GM21737 (cell line): ENCODE measurements at regions not wholly inside any gene's neighbourhood (a gene's known extent, or its start where the extent isn't known, plus 50 kb on each side); places are given as distances from the start of the nearest gene placed in this dataset.

Experiments used
- ATAC-seq: cut with Tn5 transposase; IDR thresholded peaks from one replicate; pipeline ENCODE4 v1.9.1; 2021; ENCODE audit warnings: mild to moderate bottlenecking, moderate library complexity; ENCODE audit not compliant: unreplicated experiment

DNA sequence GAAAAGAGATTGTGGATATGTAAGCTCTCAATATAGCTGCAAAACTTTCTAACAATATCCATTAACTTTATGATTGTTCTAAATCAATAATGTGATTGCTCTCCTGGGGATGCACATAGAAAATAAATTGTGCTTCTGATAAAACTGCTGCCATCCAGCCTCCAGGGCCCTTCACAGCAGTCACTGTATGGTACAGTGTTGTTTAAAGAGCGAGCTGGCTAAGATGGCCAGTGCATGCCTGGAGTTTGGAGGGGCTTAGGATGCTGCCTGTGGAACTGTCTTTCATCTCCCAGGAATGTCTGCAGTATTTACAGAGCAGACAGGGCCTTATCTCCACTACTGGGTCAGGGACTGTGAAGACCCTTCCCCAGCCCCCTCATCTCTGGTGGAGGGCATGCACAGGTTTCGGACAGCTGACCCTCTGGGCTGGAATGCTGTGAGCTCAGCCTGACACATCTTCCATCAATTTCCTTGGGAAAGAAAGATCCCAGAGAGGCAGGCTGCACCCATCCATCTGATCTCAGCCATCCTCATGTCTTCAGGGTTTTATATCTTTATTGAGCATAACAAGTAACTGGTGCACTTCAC, 137.0 kb downstream of the PLPP3 start:
- ATAC-seq, result no peak

DNA sequence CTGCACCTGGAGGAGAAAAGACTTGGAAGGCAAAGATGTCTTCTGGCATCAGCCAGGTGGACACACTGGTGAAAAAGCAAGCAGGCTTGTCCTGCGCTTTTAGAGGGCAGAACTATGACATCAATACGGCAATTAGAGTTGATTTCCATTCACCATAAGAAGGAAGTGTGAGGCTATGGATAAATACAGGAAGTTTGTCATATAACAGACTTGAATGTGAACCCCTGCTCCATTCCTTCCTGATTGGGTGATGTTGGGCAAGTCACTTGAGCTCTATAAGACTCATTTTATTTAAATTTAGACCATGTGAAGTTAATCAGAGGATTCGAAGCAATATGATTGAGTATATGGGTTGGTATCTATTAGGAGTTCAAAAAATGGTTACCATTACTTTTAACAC, 137.8 kb downstream of the PLPP3 start:
- no peak for ATAC-seq

DNA sequence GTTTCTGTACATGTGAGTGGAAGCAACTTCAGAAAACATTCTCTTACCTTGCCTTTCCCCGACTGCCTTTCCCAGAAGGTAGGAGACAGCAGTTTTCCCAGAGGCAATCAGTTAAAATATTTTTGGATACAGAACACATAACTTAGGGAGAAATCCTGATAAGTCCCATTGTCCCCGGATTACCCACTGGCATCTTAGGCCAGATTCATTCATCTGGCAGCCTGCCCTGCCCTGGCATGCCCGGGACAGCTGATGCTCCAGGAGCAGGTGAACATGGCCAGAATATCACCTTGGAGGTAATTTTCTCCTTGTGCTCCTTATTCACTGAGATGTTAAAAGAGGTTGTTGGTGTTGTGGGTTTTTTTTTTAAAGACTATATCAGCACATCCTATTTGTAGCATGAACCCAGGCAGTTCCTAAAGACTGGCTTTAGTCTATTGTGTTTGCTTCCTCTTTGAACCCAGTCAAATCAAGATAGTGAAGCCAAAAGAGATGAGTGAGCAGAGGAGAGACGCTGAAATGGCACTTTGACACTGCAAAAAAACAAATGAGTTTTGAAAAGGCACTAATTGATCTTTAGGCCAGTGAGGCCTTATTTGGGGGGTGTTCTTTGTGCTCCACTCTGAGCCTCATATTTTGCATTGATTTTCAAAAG, 139.6 kb downstream of the PLPP3 start:
- no peak for ATAC-seq

DNA sequence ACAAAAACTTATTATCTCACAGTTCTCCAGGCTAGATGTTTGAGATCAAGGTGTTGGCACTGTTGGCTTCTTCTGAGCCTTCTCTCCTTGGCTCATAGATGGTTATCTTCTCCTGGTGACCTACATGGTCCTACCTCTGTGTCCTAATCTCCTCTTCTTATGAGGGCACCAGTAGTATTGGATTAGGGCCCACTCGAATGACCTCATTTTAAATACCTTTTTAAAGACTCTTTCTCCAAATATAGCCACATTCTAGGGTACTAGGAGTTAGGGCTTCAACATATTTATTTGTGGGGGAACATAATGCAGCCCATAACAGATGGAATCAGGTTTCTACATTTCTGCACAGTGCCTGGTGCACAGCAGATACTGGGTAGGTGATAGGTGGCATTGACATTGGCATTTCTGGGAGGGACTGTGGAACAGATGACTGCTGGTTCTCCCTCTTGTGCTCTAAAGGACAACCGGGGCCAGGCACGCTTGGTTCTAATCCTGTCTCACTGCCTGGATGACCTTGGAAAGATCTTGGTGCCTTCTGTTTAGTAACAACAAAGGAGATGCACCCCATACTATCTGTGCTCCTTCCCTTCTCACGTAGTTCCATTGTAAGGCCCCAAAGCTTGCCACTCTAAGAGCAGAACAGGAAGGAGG, 140.3 kb downstream of the PLPP3 start:
- no peak for ATAC-seq

DNA sequence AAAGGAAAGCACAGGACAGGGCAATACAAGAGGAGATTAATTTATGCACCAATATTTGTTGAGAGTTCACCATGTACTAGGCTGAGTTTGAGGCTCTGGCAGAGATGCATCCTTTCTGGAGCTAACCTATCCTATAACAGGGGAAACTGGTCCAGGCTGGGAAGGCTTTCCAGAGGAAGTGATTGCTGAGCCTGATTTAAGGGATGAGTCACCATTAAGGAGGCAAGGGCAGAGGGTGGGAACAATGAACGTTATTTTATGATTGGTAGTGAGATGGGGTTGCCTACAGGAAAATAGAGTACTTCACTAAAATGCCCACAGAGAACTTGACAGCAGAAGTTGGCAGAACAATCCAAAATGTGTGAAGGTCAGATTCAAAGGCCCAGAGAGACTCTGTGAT, 141.4 kb downstream of the PLPP3 start:
- ATAC-seq, result no peak

DNA sequence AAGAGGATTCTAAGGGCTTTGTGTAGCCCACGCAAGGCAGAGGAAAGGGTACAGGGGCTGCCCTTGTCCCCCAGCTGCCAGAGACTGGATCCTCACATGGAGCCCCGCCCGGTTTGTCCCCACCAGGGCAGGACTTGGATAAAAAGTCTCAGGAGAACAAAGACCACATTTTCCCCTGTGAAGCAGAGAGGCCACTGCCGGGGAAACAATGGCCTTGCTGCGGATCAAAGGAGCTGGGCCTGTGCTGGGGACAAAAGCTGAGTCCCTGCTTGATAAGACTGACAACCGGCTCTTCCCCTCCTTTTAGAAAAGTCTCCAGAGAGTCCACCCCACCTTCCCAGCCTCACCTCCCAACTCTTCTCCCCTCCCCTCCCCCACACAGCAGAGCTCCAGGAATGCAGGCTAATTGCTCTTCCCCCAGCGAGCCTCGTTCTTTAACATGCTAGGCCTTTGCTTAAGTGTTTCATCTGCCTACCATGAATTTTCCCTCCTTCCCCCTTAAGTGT, 142.4 kb downstream of the PLPP3 start:
- ATAC-seq, result no peak

DNA sequence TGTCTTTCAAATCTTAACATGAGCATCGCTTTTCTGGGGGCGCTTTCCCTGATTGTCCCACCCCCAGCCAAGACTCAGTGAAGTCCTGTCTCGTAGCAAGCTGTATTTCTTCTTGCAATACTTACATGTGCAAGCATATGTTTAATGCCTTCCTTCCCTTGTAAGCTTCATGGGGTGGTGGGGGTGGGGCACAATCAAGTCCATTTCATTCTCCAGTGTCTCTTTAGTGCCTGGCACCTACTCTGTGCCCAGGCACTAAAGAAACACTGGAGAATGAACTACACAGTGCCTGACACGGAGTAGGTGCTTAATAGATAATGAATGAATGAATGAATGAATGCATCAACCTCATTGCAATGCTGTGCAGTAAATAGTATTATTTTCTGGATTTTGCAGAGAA, 143.1 kb downstream of the PLPP3 start:
- ATAC-seq, result no peak

DNA sequence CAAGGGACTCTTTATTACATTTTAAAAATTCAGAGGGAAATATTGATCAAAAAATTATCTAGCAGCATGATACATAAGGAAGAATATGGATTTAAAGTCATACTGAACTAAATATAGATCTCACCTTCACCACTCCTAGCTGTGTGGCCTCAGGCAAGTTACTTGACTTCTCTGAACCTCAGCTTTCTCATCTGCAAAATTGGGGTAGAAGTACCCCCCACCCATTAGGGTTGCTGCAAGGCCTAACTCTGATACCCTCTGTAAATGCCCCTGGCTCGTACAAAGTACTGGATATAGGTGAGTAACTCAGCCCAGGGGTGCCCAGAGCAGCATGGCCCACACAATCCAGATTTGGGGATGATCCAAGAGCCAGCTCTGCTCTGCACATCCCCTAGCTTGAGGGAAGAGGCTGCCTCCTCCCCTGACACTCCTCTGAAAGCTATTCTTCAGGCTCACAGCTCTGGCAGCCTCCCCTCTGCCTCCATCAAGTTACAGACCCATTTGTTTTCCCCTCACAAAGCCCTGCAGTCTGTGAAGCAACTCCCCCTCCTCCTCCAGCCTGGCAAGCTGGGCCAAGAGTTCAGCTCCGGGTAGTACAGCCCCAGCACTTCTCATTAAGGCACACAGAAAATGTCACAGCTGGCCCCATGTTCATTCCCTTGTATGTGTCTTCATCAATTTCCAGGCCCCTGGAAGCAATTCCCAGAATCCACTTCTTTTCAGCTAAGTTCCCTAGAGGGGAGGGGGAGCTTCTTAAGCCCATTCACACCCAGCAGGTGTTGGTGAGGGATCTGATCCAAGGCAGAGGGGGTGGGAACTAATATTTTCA, 143.7 kb downstream of the PLPP3 start:
- ATAC-seq, result no peak

DNA sequence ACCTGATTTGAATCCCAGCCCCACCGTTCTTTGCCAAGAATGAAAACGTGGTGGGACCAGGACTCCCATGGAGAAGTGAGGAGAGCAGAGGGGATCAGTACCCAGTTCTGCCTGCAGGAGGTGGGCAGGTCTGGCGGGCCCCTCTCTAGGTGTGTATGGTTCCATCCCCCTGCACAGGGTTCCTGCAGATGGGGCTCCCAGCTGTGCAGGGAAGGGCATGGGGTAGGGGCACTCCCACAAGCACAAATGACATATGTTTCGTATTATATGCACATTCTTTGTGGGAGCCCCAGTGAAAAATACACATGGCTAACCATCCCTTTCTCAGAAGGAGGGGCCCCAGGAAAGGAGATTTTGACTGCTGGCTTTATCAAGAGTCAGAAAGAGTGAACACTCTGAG, 144.6 kb downstream of the PLPP3 start:
- ATAC-seq, result no peak

DNA sequence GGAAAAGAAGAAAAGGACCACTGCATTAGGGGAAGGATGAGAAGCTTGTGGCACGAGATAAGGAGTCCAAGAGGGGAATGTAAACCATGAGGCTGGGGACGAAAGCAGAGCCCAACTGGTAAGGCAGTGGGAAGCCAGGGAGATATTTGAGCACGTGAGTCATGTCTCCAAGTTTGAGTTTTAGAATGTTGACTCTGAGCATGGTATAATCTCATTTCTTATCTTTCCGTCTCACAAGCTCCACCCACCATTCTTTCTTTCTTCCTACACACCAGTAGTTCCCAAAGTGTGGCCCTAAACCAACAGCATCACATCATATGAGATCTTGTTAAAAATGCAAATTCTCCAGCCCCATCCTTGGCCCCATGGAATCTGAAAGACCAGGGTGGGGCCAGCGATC, 145.3 kb downstream of the PLPP3 start:
- ATAC-seq, result no peak

DNA sequence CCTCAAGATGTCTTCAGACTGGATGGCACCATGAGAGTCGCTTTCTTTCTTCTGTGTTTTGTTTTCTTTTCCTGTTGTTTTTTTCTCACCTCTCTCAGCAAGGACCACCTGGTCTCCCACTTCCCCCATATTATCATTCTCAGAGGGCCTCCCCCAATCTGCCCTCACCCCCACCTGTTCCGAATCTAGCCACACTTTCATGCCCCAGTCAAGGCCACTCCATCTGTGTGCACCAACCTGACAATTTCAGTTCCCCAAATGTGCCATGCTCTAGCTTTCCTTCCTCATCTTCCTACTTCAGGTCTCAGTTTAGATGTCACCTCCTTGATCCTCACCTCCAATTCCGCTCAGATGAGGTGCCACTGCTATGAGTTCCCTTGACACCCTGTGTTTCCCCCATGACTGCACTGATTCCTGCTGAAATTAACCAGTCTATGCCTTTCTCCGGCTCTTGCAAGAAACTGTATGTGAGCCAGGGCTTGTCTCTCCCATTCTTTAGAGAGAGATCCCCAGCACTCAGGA, 146.2 kb downstream of the PLPP3 start:
- ATAC-seq, result no peak

DNA sequence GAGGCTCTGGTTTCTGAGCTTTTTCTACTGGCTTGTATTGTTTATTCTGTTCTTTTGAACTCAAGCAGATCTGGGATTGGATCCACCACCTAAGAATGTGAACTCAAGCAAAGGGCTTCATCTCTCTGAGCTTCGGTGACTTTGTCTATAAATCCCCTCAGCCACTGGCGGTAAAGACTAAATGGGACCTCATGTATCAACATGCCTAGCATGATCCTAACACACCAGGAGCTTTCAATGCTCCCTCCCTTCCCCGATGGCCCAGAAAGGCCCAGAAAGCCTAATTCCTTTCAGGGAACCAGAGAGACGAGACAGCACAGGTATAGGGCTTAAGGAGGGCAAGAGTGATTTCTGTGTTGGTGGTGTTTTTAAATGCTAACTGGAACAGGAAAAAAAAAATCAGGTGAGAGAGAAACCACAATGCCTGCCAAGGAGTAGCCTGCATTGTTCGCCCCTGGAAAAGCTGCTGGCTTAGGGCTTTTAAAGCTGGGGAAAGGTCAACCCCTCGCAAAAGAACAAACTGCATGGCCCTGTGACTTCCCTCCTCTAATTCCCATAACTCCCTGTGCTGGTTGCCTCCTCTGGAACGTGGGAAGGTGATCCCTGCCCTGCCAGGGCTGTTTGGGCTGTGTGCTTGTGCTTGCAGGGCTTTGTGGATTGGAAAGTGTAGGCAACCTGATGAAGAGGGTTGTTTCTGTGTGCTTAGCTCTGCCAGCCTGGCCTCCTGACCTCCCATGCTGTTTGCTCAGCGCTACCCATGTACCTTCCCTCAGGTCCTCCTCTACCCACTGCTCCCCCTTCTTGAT, 147.0 kb downstream of the PLPP3 start:
- no peak for ATAC-seq

DNA sequence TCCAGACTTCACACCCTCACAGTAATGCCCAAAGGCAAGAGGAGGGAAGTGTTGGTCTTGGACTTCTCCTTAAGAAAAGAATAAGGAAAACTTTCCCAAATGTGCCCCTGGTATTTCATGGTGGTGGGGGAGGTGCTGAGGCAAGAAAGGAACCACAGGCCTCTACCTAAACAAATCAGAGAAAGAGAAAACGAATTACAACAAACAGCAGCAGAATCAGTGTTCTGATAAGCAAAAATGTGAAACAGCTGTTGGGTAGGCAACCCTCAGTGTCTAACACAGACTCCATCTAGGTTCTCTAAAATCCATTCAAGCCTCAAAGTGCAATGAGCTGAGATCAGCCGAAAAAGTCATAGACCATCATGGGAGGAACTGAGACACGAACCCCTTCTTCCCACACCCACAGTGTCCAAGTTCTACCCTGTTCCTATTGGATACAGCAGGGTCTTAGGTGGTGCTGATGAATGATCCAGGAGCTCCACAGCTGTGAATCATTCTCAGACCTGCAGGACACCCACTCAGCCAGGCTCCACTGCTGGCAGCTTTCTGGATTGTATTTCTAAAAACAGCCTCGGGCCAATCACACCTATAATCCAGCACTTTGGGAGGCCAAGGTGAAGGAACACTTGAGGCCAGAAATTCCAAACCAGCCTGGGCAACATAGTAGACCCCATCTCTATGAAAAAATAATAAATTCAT, 149.1 kb downstream of the PLPP3 start:
- ATAC-seq, result no peak

DNA sequence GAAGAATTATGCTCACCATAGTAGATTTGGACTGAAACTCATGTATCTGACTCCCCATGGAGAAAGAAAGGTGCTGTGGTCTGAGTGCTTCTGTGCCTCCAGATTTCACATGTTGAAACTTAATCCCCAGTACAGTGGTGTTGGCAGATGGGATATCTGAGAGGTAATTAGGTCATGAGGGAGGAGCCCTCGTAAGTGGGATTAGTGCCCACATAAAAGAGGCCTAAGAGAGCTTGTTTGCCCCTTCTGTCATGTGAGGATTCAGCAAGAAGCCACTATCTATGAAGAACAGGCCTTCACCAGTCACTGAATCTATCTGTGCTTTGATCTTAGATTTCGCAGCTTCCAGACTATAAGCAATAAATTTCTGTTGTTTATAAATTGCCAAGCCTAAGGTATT, 150.1 kb downstream of the PLPP3 start:
- ATAC-seq, result no peak

DNA sequence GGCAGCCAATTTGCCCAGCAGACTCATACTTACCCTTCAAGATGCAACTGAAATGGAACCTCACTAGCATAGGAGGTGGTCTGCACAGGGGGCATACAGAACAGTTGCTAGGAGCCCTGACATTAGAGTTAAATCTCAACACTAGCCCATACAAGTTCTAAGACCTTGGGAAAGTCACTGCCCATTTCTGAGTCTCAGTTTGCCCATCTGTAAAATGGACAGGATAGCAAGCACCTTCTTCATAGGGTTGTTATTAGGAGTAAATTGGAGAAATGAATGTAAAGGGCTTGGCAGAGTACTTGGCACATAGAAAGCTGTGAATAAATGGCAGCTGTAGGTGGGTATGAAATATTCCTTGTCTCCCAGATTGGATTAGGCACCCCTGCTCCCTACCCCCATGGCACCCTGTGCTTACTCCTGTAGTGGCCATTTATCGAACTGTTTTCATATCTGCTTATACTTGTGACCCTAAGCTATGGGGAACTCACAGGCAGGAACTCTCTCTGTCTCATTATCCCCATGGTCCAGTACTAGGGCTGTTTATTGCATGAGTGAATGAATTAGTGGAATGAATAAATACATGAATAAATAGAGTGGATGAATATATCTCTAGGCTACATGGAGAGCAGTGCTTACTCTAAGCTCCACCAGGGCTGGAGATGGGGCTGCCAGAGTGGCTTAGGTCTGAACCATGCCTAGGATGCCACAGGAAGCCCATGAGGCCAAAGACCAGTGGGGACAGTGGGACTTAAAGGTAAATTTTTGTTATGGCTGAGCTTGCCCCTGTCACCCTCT, 152.6 kb downstream of the PLPP3 start:
- no peak for ATAC-seq

DNA sequence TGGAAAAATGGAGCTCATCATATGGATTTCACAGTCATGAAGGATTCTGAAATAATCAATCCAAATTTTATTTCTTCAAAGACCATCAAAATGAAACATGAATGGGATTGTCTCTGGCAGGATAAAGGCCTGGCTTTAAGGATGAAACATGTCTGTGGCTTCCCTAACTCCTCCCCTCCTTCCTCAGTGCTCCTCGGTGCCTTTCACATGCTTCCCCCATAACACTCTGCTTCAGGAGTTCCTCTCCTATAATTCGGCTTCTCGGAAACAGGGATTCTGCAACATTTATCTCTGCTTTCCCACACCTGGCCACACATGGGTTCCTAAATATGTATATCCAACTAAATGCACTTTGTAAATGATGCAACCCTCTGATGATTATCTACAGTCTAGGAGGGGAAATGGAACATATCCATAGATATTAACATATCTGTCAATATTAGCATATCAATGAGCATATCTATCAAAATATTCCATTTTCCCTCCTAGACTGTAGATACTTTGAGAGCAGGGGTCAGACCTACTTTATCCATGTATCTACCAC, 153.8 kb downstream of the PLPP3 start:
- ATAC-seq, result no peak

DNA sequence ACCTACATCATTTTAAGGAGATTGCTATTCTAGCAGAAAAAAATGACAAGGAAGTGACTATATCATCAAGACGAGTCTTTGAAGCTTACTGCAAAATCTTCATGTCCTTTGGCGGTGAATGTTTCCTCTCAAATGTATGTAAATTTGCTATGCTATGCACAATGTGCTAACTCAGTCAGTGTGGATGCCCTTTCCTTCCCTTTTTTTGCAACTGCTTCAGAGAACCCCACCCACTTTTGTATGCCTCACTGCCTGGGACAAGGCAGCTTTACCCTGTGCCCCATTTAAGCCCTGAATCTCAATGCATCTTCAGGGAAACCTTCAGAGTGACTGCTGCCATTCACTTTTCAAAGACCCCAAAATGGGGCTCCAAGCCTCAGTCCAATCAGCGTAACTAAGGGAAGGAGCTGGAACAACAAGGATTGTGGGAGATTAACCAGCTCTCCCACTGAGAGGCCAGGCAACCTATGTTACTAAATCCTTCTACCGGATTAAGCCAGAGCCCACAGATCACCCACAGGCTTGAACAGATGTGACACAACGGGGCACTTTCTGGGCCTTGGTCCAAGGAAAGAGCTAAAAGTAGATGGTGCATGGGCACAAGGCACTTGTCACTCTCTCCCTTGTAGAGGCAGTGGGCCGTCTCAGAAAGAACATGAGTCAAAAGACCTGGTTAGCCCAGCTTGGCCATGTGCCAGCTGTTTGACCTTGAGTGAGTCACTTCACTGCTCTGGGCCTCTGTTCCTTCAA, 154.4 kb downstream of the PLPP3 start:
- ATAC-seq, result no peak

DNA sequence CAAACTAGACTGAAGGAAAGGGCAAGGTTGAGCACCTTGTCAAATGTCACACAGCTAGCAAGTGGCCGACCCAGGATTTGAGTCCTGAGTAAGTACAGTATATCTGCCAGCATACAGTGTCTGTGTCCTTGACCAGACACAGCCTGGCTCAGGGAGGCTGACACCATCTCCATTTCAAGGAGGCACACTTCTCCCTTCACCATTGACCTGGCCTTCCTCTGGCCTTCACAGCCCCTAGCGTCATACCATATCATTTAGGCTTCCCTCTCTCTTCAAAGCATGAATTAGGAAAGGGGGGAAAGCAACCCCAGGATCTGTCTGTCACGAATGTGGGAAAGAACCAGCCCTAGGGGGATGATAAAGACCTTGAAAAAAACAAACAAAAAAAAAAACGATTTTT, 155.6 kb downstream of the PLPP3 start:
- no peak for ATAC-seq
